Keratinocyte (primary cell): ENCODE measurements at regions not wholly inside any gene's neighbourhood (a gene's known extent, or its start where the extent isn't known, plus 50 kb on each side); places are given as distances from the start of the nearest gene placed in this dataset.

Experiments
- DNase-seq: peaks from one replicate; pipeline ENCODE4 v3.0.0-alpha.2; 2011; ENCODE audit warnings: low read depth, missing footprints, low spot score
- FAIRE-seq: peaks from 2 replicates; lab custom pipeline; 2011; peaks lifted over from hg19 to GRCh38; lab: Jason Lieb, UNC
- H2AFZ ChIP-seq: 2 replicates; pipeline ENCODE4 v1.6.0; 2012; ENCODE audit warnings: low read length, control low read depth, inconsistent platforms; ENCODE audit not compliant: control insufficient read depth
- H3K27ac ChIP-seq: 2 replicates; pipeline ENCODE4 v1.5.1; 2011; ENCODE audit warnings: low read length; ENCODE audit not compliant: control insufficient read depth, insufficient read depth
- H3K27me3 ChIP-seq: 3 replicates; pipeline ENCODE4 v1.6.0; 2011; ENCODE audit warnings: low read length; ENCODE audit not compliant: control insufficient read depth, insufficient read depth; ENCODE audit errors: extremely low read depth
- H3K36me3 ChIP-seq, 2 experiments: 2 replicates in 1 of 2; 3 replicates in 1 of 2; pipeline ENCODE4 v1.5.1; 2011; ENCODE audit warnings: low read length in 2 of 2, mild to moderate bottlenecking in 1 of 2; ENCODE audit not compliant: control insufficient read depth in 2 of 2, insufficient read depth in 2 of 2; ENCODE audit errors: extremely low read depth in 1 of 2
- H3K4me1 ChIP-seq: 3 replicates; pipeline ENCODE4 v1.5.1; 2011; ENCODE audit warnings: low read length; ENCODE audit not compliant: control insufficient read depth, insufficient read depth; ENCODE audit errors: extremely low read depth
- H3K4me2 ChIP-seq: 3 replicates; pipeline ENCODE4 v1.6.0; 2011; ENCODE audit warnings: low read depth, low read length; ENCODE audit not compliant: control insufficient read depth, insufficient read depth; ENCODE audit errors: extremely low read depth
- H3K4me3 ChIP-seq, 3 experiments: fragments of 200-600 bp in 1 of 3; sonication (generic) in 1 of 3; 2 replicates in 2 of 3; 3 replicates in 1 of 3; pipeline ENCODE4 v1.5.1; 2011 to 2016; ENCODE audit warnings: low read length in 3 of 3, mild to moderate bottlenecking in 3 of 3, control low read depth in 2 of 3, inconsistent platforms in 1 of 3, low read depth in 1 of 3, mixed read lengths in 1 of 3, mixed run types in 1 of 3, moderate library complexity in 1 of 3; ENCODE audit not compliant: control insufficient read depth in 2 of 3, insufficient read depth in 2 of 3; ENCODE audit errors: extremely low read depth in 1 of 3
- H3K79me2 ChIP-seq: 2 replicates; pipeline ENCODE4 v1.6.0; 2012; ENCODE audit warnings: low read length; ENCODE audit not compliant: control insufficient read depth, insufficient read depth
- H3K9ac ChIP-seq: 3 replicates; pipeline ENCODE4 v1.6.0; 2011; ENCODE audit warnings: low read length; ENCODE audit not compliant: control insufficient read depth, insufficient read depth; ENCODE audit errors: extremely low read depth
- H3K9me1 ChIP-seq: 3 replicates; pipeline ENCODE4 v1.6.0; 2011; ENCODE audit warnings: low read length; ENCODE audit not compliant: control insufficient read depth, insufficient read depth; ENCODE audit errors: extremely low read depth
- H3K9me3 ChIP-seq: 2 replicates; pipeline ENCODE4 v1.5.1; 2012; ENCODE audit warnings: low read depth, low read length; ENCODE audit not compliant: control insufficient read depth
- H4K20me1 ChIP-seq: 3 replicates; pipeline ENCODE4 v1.6.0; 2011; ENCODE audit warnings: low read length; ENCODE audit not compliant: control insufficient read depth, insufficient read depth; ENCODE audit errors: extremely low read depth
- EZH2 ChIP-seq: IDR thresholded peaks from one replicate; pipeline ENCODE4 v1.6.1; 2012; ENCODE audit warnings: inconsistent platforms, mild to moderate bottlenecking, low read length, moderate library complexity
- dilution Hi-C: fragments of 300-500 bp; cut with MboI; formaldehyde crosslinking; loops from one replicate; pipeline ENCODE4 v1.7.0; 2020; ENCODE audit warnings: low sequenced_read_pairs; ENCODE audit not compliant: extremely low pct_ligation_motif_present
- TF ChIP-seq, protein P1 (sequence below), 3 experiments: IDR thresholded peaks in 1 of 3; conservative IDR thresholded peaks in 1 of 3; optimal IDR thresholded peaks in 1 of 3; 2 replicates in 2 of 3; 3 replicates in 1 of 3; pipeline versions ENCODE3 to v1.5.1; 2011; ENCODE audit warnings: low read length in 3 of 3, mild to moderate bottlenecking in 3 of 3, moderate library complexity in 2 of 3, control low read depth in 1 of 3, inconsistent platforms in 1 of 3; ENCODE audit not compliant: insufficient read depth in 2 of 3; ENCODE audit errors: extremely low read depth in 1 of 3

DNA sequence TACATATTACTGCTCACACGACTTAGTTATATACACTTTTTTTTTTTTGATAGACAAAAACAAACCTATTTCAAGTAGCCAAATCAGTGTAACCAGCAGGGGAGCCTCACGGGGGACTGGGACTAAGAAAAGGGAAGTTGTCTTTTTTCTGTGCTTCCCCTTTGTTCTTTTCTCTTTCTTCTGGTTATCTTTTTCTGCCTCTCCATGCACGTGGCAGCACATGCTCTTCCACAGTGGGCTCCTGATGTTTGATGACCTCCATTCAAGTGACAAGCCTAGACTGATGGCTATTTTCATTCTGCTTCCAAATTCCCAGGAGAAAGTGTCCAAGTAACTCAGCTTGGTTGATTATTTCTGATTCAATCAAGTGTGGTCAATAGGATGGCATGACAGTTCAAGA is 98.2 kb upstream of the STK39 start:
- Histone ChIP-seq H3K9me1 (no peaks in the 10 kb centered on the region), H4K20me1 (no peaks in the 10 kb centered on the region), H3K4me3 (no peak overlapping the region), H3K4me2 (no peak overlapping the region), H3K27me3 (no peaks in the 10 kb centered on the region), H3K4me1 (peaks cover 10% of the 10 kb centered on the region), H2AFZ (no peak overlapping the region), H3K9me3 (no peaks in the 10 kb centered on the region), H3K79me2 (no peaks in the 10 kb centered on the region), H3K9ac (no peak overlapping the region), H3K36me3 (no peaks in the 10 kb centered on the region), H3K27ac (no peak overlapping the region)
- FAIRE-seq (no peak), DNase-seq (no peak)
- dilution Hi-C loops: no loop called here
- TF ChIP-seq EZH2: no peak
- TF ChIP-seq, protein P1, sequence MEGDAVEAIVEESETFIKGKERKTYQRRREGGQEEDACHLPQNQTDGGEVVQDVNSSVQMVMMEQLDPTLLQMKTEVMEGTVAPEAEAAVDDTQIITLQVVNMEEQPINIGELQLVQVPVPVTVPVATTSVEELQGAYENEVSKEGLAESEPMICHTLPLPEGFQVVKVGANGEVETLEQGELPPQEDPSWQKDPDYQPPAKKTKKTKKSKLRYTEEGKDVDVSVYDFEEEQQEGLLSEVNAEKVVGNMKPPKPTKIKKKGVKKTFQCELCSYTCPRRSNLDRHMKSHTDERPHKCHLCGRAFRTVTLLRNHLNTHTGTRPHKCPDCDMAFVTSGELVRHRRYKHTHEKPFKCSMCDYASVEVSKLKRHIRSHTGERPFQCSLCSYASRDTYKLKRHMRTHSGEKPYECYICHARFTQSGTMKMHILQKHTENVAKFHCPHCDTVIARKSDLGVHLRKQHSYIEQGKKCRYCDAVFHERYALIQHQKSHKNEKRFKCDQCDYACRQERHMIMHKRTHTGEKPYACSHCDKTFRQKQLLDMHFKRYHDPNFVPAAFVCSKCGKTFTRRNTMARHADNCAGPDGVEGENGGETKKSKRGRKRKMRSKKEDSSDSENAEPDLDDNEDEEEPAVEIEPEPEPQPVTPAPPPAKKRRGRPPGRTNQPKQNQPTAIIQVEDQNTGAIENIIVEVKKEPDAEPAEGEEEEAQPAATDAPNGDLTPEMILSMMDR (optimal IDR thresholded peaks at IDR 0.05 in 1 of 3, IDR thresholded peaks at IDR 0.05 in 1 of 3, conservative IDR thresholded peaks at IDR 0.05 in 1 of 3; ENCODE audit: extremely low read depth in 1 of 3, insufficient read depth in 2 of 3, low read length in 3 of 3): no peak

DNA sequence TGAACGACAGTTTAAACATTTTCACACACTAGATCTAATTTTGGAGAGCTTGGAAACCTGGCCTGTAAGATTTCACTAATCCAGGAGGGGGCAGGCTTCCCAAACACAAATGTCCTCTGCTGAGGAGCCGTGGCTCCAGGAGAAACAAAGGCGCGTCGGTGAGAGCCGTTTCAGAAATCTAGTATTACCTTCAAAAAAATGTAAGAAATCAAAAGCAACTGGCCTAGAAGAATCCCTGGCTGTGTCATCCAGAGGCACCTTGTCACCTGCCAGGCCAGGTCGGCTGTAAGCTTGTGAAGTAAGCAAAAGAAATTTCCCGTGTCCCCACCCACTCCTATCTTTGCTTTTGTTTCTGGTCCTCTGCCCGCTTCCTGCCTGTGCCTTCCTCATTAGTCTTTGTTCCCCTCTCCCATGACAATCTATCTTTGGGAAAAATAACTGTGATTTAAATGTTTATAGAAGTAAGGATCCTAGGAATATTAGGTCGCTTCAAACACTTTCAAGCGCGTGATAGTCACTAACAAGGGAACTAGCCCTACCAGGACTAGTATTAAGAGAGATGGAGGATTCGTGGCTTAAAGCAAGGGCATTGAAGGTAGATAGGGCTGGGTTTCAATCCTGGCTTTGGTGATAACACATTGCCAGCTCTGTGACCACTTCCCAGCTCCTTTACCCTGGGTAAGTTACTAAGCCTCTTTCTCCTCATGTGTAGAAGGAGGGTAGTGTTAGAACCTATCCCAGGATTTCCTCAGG is 99.5 kb upstream of the STK39 start:
- no peaks in the 10 kb centered on the region for H3K36me3 ChIP-seq
- TF ChIP-seq EZH2: no peak
- TF ChIP-seq, protein P1 (optimal IDR thresholded peaks at IDR 0.05 in 1 of 3, IDR thresholded peaks at IDR 0.05 in 1 of 3, conservative IDR thresholded peaks at IDR 0.05 in 1 of 3; ENCODE audit: extremely low read depth in 1 of 3, insufficient read depth in 2 of 3, low read length in 3 of 3): peak; percentile 61 to 84 (median 72)
- H3K4me3 ChIP-seq: peak overlapping the region; percentile 41 to 80 (median 79)
- peak; percentile 36 for FAIRE-seq
- dilution Hi-C loops: no loop called here
- no peak for DNase-seq
- H3K79me2 ChIP-seq: no peaks in the 10 kb centered on the region
- no peaks in the 10 kb centered on the region for H3K9me1 ChIP-seq
- H3K9ac ChIP-seq: peak overlapping the region; percentile 76
- no peaks in the 10 kb centered on the region for H3K27me3 ChIP-seq
- H3K9me3 ChIP-seq: no peaks in the 10 kb centered on the region
- peak overlapping the region; percentile 51 for H3K27ac ChIP-seq
- peaks cover 10% of the 10 kb centered on the region for H3K4me1 ChIP-seq
- H2AFZ ChIP-seq: peak overlapping the region; percentile 98
- no peaks in the 10 kb centered on the region for H4K20me1 ChIP-seq
- H3K4me2 ChIP-seq: peak overlapping the region; percentile 96
